Non-pigmented ciliary epithelial cell (primary cell): ENCODE measurements at regions not wholly inside any gene's neighbourhood (a gene's known extent, or its start where the extent isn't known, plus 50 kb on each side); places are given as distances from the start of the nearest gene placed in this dataset.
"Not testable (repeated sequence)": the region's sequence is repeated elsewhere in the genome, so short reads cannot be mapped to it uniquely, and the experiment has no call there.

Experiments used
- DNase-seq: peaks from one replicate; pipeline ENCODE4 v3.0.0-alpha.2; 2010; ENCODE audit warnings: low read depth

DNA sequence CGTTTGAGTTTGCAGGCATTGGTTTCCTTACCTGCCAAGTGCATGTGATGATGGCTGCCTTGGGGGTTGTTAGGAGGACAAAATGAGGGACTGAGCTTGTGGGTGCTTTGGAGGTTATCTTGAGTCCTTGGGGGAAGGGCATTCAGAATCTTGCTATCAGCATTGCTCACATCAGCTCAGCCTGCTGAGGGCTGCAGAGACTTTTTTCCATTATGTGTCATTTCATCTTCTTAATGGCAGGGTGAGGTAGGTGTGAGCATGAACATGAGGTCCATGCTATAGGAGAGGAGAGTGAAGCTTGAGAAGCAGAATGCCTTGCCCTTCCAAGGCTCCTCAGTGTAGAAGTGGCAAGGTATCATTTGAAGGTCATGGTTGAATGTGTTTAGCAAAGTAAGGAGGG, 112.3 kb downstream of the MIAT start:
- no peak for DNase-seq

DNA sequence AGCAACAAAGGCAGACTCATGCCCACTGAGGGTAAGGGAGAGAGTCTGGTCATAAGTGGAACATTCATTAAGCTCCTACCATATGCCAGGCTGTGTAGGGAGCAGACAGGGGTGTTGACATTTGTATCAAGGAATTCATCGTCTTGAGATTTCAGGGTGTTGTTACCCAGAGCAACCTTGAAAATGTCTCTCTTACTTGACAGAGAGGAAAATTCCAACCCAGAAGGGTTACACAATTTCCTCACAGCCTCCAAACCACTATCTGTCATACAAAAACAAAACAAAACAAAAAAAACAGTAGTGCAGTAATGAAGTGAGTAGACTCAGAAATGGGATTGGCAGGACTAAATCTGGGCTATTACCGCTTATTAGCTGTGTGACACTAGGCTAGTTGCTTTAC, 113.2 kb downstream of the MIAT start:
- DNase-seq = no peak

DNA sequence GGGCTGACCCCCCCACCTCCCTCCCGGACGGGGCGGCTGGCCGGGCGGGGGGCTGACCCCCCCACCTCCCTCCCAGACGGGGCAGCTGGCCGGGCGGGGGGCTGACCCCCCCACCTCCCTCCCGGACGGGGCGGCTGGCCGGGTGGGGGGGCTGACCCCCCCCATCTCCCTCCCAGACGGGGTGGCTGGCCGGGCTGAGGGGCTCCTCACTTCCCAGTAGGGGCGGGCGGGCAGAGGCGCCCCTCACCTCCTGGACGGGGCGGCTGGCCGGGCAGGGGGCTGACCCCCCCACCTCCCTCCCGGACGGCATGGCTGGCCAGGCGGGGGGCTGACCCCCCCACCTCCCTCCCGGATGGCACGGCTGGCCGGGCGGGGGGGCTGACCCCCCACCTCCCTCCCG, 115.7 kb downstream of the MIAT start:
- not testable (repeated sequence) for DNase-seq

DNA sequence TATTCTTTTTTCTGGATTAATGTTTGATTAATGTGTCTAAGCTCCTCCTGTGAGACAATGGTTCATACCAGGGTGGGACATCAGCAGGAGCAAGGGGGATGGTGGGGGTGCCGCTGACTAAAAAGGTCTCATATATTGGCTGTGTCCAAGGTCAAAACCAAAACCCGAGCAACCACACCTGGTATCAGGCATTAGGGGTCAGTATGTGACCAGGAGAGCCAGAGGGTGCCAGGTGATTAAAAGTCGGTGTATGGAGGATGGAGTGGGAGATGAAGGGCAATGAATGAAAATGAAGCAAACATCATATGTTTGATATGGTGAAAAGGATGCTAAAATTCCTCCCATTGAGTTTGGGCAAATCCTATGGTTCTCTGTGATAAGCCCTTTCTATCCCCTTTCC, 118.0 kb downstream of the MIAT start:
- no peak for DNase-seq

DNA sequence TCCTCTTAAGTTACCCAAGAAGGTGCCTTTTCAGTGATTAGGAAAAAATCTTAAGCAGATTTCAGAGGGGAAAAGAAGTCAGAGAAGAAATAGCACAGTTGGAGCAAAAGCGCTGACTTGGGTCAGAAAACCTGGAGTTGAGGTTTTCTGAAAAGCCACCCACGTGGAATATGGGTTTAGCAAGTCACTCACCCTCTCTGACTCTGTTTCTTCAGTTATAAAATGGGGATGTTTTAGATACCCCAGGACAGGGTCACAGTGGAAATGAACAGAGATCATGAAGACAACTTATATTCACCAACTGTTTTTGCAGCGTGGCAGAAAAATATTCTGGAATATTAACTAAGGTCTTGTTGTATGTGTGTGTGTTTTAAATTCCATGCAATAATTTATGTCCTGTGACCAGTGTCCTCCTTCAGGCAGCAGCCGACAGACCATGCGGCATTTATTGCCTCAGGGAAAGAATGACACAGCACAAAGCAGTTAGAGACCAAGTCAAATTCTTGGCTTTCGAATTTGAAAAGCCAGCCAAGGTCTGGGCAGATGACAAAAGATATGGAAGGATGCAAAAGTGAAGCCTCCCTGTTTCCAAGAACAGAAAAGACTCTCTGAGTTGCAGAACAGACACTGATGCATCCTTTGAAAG, 119.9 kb downstream of the MIAT start:
- no peak for DNase-seq

DNA sequence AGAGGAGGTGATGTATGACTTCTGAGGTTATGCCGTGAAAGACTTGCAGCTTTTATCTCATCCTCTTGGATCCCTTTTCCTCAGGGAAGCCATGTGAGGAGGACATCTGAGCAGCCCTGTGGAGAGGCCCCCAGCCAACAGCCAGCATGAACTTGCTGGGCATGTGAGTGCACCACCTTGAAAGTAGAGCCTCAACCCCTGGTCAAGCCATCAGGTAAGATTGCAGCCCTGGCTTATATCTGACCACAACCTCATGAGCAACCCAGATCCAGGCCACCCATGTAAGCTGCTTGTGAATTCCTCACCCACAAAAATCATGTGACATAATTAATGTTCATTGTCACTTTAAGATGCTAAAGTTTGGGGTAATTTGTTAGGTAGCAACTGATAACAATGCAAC, 121.0 kb downstream of the MIAT start:
- no peak for DNase-seq

DNA sequence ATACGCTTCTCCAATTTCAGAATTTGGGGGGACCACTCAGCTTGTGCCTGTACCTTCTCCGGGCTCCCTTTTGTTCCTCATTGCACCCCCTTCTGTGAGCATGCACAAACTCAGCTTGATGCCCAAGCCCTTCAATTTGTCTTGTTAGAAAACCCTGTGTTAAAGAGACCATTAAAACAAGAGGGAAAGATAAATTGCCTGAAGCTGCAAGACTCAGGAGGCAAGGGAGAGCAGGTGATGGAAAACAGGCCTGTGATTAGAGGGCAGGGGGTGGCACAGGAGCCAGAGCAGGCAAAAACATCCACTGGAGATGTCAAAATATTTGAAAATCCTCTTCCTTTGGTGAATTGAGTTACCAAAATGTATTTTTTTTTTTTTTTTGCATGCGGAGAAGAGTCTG, 121.7 kb downstream of the MIAT start:
- DNase-seq = no peak

DNA sequence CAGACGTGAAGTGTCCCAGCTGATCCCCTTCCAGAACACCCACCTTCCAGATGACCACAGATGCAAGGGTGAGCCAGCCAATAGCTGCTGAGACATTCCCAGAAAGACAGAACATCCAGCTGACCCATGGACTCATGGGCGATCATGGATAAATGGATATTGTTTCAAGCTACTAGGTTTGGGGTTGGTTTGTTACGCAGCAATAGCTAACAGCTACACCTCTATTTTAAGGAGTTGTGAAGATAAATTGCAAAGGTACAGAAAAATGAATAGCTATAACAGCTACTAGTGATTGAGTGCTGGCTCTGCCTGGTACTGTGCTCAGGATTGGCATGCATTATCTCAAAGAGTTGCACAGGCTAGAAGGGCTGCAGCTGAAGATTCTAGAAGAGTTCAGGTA, 122.5 kb downstream of the MIAT start:
- no peak for DNase-seq

DNA sequence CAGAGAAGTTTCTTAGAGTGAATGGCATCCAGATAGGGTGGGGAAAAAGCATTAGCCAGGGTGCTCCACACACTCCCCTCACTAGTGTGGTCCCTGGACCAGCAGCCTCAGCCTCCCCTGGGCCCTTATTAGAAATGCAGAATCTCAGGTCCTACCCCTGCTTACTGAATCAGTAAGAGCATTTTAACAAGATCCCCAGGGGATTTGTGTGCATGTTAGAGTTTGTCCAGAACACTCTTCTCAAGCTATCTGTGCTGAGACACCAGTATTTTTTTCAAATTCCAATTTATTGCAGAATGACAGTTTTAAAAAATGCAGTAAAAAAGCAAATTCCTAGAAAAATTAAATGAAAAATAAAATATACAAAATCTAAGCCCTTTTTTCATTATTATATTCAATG, 123.1 kb downstream of the MIAT start:
- no peak for DNase-seq

DNA sequence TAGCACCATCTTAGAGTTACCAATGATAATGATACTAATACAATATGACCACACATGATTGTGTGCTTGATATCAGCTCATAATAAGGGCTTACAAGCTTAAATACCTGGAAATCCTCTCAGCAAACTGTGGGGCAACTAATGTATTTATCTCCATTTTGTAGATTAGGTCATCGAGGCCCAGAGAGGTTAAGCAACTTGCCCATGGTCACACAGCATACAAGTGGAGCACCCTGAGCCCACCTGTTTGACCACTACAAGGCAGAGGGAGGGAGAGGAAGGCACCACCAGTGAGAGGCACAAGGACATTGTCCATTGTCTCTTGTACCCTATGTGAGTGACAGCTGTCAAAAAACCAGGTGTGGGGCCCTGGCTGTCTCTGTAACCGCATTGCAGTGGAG, 123.7 kb downstream of the MIAT start:
- no peak for DNase-seq

DNA sequence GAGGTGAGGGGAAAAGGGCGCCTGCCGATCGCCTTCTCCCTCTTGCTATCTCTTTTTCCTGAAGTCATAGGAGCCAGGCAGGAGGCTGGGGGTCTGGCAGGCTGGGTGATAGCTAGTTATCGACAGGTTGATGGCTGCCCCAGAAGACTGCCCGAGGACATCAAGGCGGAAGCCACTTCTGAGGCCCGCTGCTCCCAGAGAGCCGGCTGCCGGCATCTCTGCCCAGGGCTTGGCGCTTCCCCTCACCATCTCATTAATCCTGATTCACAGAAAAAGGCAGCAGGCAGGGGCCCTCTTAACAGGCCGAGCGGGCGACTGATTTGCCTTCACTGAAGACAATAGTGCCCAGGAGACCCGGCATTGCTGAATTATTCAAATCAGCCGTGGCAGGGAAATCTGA, 124.2 kb downstream of the MIAT start:
- no peak for DNase-seq

DNA sequence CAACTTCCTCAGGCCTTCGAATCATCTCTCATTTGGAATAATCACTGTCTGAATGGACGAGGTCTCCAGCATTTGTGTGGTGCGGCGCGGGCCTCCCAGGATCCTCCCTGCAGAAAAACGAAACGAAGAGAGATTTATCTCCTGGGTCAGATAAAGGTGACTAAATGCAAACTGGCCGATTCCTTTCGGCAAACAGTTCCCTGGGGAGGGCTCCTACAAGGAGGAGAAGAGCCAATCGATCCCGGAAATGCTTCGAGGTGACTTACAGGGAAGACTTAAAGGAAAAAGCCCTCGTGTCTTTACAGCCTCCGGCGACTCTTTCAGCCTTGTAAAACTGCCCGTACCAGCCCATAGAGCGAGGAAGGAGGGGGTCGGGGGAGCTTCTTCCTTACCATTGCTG, 126.5 kb downstream of the MIAT start:
- no peak for DNase-seq

DNA sequence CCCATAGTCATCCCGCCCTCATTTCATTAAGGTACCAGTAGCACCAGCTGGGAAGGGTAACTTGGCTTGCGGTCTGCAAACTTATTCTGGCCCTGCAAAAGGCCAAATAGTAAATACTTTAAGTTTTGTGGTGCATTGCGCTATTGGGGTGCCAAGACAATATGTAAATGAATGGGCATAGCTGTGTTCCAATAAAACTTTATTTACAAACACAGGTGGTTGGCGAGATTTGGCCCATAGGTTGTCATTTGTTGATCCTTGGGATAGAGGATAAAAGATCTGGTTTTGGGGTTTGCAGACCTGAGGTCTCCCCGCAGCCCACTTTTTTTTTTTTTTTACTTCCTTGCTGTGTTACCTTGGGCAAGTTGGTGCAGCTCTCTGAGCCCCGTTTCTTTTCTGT, 127.4 kb downstream of the MIAT start:
- no peak for DNase-seq

DNA sequence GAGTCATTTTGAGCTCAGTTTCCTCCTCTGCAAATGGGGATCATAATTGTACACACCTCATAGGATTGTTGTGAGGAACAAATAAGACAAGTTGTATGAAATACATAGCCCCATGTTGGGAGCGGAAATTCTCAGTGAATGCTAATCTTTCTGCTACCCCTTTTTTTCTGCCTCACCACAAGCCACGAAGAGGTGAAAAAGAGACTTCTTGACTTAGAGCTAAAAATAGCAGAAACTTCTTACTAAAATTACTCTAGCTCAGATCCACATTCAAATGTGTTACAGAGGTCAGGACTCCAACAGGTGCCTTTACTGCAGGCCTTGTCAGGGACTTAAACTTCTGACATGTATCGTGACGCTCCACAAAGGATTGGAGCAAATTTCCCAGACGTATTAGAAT, 128.5 kb downstream of the MIAT start:
- no peak for DNase-seq

DNA sequence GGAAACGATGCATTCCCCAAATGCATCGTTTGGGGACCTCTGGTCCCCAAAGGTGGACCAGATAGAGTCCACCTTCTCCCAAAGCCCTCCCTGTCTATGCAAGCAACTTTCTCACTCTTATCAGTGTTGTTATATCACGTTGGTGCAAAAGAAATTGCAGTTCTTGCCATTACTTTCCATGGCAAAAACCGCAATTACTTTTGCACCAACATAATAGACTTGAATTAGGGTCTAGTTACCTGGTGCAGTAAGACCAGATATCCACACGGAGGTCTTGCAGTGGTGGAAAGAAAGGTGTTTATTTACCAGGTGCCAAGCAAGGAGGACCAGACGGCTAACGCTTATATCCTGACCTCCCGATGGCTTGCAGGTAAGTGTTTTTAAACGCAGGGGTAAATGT, 129.0 kb downstream of the MIAT start:
- DNase-seq = no peak

DNA sequence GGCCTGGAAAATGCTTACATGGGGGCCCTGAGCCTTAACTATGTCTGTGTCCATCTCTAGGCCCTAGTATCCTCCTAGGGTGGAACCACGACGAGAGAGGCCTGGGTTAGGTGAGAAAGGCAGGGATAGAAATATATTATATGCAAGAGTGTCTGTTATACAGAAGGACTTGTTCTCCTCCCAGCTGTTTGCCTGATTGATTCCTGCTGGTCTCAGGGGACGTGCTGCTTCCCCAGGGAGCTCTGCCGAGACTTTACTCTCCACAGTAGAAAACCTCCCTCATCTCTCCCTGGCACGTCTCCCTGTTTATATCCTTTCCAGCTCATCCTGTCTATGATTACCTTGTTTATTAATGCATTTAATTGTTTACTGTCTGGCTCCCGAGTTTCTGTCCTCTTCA, 132.6 kb downstream of the MIAT start:
- DNase-seq = no peak

DNA sequence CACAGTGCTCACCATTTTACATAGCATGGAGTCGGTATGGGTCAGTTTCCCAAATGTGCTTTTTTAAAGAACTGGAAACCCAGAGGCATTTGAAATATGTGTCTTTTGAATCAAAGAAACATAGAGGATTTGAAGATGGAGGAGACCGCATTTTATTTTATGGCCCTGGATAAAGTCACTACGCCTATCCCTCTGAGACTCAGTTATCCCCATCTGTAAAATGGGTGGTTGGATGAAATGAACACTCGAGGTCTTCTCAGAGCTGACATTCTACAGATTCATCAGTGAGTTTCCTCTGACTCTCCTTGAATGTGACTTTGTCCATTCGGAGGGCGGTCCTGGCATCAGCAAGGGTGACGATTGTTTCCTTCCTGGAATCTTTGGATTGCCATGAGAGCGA, 135.1 kb downstream of the MIAT start:
- DNase-seq = no peak

DNA sequence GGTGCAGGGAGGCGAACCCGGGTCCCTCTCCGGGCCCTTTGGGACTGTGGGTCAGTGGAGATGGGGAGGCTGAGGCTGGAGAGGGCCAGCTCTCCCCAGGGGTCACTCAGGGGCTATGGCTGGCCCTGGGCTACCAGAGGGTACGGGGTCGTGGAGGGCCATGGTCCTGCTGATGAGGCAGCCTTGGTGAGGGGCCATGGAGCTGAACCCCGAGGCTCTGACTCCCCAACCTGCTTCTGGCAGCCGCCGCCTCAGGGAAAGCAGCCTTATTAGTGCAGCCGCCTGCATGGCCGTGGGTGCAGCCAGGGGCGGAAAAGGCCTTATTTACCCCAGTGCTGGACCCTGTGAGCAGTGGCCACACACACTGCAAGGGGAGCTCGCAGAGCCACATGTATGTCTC, 139.4 kb downstream of the MIAT start:
- DNase-seq = no peak

DNA sequence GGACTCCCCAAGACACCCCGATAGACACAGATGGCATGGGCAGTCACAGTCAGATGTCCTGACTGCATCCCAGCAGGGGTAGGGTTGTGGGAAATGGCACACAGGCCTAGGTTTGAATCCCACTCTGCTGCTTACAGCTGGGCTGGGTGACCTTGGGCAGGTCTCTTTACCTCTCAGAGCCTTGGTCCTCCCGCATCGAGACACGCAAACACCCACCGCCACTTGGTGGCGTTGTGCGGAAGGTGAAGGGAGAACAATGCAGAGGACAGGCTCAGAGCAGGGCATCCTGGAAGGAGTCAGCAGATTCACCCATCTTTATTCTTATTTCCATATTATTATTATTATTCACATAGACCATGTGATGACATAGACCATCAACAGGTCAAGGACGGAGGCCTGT, 140.5 kb downstream of the MIAT start:
- no peak for DNase-seq

DNA sequence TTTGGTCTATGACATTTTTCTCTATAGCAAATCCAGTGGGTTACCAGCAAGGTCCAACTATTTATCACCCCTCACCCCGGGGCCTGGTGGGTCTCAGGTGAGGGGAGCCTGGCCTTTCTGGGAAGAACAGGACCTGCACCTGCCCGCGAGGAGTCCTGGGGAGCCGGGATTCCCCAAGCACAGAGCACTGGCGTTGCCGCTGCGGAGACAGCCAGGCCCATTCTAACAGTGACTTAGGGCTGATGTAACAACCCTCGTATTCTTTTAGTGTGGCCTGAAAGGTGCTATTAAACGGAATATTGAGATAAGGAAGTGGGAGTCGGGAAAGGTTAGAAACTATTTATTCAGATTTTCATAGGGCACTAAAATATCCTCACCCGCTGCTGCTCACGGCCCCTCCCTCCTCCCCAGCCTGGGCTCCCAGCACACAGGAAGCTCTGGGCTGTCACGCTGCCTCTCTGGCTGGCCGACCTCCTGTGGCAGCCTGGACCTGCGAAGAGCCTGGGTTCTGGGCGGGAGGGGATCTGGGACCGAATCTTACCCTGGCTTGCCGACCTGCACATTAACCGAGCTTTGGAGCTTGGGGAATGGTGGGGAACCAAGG, 141.2 kb downstream of the MIAT start:
- no peak for DNase-seq

DNA sequence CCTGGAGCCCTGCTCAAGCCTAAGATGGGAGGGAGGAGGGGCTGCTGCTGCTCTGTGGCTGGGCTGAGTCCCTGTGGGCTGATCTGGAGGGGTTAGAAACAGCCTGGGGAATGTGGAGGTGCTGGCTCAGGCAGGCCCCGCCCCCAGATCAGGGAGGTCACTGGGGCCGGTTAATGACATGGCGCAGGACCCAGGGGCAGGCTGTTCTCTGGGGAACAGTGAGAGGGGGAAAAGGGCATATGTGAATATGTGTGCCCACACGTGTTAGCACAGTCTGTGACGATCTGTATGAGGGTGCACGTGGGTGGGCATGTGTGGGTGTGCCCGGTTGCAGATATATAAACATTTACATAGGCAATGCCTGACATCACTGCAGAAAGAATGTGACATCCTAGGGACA, 143.5 kb downstream of the MIAT start:
- DNase-seq = no peak

DNA sequence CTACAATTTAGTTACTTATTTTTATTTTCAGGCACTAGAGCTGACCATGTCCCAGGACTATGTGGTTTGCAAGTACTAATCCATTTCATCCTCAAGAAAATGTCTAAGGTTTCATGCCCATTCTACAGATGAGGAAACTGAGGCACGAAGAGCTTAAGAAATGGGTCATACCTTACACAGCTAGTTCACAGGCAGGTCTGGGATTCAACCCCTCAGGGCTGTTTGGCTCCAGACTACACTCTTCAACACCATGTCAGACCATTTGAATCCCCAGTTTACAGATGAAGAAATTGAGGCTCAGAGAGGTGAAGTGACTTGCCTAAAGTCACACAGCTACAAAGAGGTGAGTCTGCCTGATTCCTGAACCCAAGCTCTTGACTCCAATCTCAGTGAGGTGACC, 144.1 kb downstream of the MIAT start:
- no peak for DNase-seq

DNA sequence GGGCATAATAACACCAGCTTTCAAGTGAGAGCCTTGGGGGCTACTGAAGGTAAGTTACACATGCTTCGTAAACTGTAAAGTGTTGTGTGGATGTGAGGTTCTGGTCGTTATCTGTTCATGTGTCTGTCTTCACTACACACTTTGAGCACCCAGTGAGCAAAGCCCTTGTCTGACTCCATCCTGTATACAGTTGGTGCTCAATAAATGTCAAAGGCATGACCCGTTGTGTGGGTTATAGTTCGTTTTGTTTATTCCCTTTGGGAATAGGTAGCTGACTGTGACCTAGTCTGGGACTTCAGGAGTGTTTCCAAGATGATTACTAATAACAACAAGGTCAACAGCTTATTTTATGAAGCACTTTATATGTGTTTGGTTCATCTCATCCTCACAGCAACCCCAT, 146.9 kb downstream of the MIAT start:
- no peak for DNase-seq

DNA sequence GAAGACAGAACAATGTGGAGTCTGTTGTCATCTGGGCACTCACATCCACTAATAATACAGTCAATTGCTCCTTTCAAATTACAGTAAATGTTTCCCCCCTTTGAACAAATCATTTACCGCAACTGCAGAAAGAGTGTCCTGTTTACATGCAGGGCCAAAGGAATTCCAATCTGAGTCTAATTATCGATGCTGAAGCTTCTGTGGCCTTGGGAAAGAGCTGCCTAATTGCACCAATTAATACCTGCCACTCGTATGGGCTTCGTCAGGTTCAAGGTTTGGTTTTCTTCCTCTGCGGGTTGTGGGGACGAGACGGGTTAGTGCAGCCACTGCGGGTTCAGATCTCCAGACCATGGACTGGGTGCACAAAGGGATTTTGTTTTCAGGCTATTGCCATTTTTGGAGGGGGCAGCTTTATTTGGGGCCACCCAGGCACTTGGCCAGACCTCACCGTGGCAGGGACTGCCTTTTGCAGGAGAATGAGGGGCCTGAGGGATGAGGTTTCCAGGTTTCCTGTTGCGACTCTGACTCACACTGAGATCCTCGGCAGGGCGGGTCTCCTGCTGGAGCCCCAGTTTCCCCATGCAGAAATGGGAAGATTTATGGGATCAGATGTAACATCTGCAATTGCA, 147.6 kb downstream of the MIAT start:
- no peak for DNase-seq
